GM18505 (cell line): ENCODE measurements at regions not wholly inside any gene's neighbourhood (a gene's known extent, or its start where the extent isn't known, plus 50 kb on each side); places are given as distances from the start of the nearest gene placed in this dataset.
"Not testable (repeated sequence)": the region's sequence is repeated elsewhere in the genome, so short reads cannot be mapped to it uniquely, and the experiment has no call there.

Experiments used
- ATAC-seq: cut with Tn5 transposase; IDR thresholded peaks from one replicate; pipeline ENCODE4 v1.9.1; 2021; ENCODE audit not compliant: unreplicated experiment
- POLR2A ChIP-seq: IDR thresholded peaks from 4 replicates; pipeline ENCODE4 v1.6.1; 2011; ENCODE audit warnings: borderline replicate concordance; ENCODE audit not compliant: insufficient read depth, insufficient read length; ENCODE audit errors: extremely low read depth

GRCh38 chr2:109059474-109060165 is 69.4 kb upstream of the SH3RF3 start:
- no peak for TF ChIP-seq POLR2A
- ATAC-seq: no peak

GRCh38 chr2:109058802-109059201 is 69.8 kb upstream of the EDAR start:
- no peak for TF ChIP-seq POLR2A
- ATAC-seq: no peak

- ATAC-seq: no peak
- TF ChIP-seq POLR2A: no peak
These were observed 69.2 kb upstream of the EDAR start for GRCh38 chr2:109058191-109058632.

- ATAC-seq: no peak
- TF ChIP-seq POLR2A: no peak
These were observed 68.7 kb upstream of the EDAR start for GRCh38 chr2:109057686-109058085.

GRCh38 chr2:109055435-109055834 is 66.4 kb upstream of the EDAR start:
- no peak for TF ChIP-seq POLR2A
- ATAC-seq: no peak

- TF ChIP-seq POLR2A: no peak
- no peak for ATAC-seq
These were observed 65.8 kb upstream of the EDAR start for GRCh38 chr2:109054865-109055264.

GRCh38 chr2:109053716-109054115 is 64.7 kb upstream of the EDAR start:
- ATAC-seq: no peak
- TF ChIP-seq POLR2A: no peak

- TF ChIP-seq POLR2A: no peak
- ATAC-seq: no peak
These were observed 63.9 kb upstream of the EDAR start for GRCh38 chr2:109052922-109053321.

- TF ChIP-seq POLR2A: no peak
These were observed 60.0 kb upstream of the EDAR start for GRCh38 chr2:109049022-109049421.

GRCh38 chr2:109048163-109048562 is 59.1 kb upstream of the EDAR start:
- TF ChIP-seq POLR2A: no peak
- no peak for ATAC-seq

More at GRCh38 chr2:109049022-109049421, 60.0 kb upstream of the EDAR start:
- no peak for ATAC-seq

GRCh38 chr2:109047569-109047968 is 58.5 kb upstream of the EDAR start:
- not testable (repeated sequence) for ATAC-seq

- peak; percentile 86 for ATAC-seq
- TF ChIP-seq POLR2A: no peak
These were observed 58.0 kb upstream of the EDAR start for GRCh38 chr2:109046925-109047508.

- ATAC-seq: no peak
- no peak for TF ChIP-seq POLR2A
These were observed 56.5 kb upstream of the EDAR start for GRCh38 chr2:109045505-109045904.

GRCh38 chr2:109038992-109039391 is 50.0 kb upstream of the EDAR start:
- no peak for TF ChIP-seq POLR2A
- ATAC-seq: no peak
